ENCODE measurements at regions not wholly inside any gene's neighbourhood (a gene's known extent, or its start where the extent isn't known, plus 50 kb on each side); places are given as distances from the start of the nearest gene placed in this dataset.

DNA sequence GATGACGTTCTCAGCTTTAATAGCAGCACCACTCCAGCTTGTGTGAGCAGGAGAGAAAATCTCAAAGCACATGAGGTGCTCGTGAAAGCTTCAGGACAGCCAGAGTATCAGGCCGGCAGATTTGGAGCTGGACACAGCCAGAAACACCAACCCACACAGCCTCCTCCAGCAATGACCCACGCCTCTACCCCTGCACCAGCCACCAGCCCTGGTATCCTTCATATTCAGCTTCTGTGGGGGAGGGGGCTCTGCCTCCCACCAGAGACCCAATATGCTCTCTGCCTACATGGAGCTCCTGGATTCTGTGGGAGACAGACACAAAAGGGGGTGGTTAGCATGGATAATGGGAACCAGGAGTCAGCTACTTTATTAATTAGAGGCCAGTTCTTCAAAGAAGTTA, 133.6 kb upstream of the FMN2 start:
- TF ChIP-seq, protein P1, sequence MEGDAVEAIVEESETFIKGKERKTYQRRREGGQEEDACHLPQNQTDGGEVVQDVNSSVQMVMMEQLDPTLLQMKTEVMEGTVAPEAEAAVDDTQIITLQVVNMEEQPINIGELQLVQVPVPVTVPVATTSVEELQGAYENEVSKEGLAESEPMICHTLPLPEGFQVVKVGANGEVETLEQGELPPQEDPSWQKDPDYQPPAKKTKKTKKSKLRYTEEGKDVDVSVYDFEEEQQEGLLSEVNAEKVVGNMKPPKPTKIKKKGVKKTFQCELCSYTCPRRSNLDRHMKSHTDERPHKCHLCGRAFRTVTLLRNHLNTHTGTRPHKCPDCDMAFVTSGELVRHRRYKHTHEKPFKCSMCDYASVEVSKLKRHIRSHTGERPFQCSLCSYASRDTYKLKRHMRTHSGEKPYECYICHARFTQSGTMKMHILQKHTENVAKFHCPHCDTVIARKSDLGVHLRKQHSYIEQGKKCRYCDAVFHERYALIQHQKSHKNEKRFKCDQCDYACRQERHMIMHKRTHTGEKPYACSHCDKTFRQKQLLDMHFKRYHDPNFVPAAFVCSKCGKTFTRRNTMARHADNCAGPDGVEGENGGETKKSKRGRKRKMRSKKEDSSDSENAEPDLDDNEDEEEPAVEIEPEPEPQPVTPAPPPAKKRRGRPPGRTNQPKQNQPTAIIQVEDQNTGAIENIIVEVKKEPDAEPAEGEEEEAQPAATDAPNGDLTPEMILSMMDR (IDR thresholded peaks at IDR 0.05) = no peak
- ATAC-seq (ENCODE audit: low FRiP score) = no peak
- DNase-seq (ENCODE audit: low spot score) = no peak

DNA sequence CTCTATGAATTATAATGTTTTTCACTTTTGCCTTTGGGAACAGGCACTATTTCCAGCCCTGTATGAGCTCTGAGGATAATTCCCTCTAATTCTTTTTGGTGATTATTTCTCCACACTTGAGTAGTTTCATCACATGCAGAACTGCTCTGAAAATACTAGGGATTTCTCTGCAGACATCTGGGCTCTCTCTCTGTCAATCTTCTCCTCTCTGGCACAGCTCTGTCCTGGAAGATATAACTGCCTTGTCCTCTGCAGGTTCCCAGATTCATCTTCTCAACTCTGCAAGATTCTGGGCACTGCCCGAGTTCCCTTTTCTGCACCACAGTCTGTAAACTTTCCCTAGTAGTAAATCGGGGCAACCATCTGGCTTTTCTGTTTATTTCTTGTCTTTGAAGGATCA, 131.3 kb upstream of the FMN2 start:
- TF ChIP-seq, protein P1 (IDR thresholded peaks at IDR 0.05) = no peak
- DNase-seq (ENCODE audit: low spot score) = no peak

DNA sequence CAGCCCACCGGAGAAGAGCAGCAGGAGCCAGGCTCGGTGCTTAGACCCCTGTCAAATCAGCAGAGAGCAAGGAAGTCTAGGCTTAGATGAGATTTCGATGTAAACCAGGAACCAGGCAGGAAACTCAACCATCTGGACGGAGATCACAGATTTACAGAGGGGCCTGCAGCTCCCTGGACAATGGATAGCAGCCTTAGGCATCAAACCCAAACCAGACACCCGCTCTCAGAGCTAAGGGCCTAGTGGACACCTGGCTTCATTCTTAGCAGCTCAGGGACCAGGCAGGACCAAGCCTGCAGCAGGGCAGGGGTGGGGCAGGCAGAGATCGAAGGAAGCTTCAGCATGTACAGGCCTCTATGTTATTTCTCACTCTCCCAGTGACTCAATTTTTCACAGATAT, 127.8 kb upstream of the FMN2 start:
- TF ChIP-seq, protein P1 (IDR thresholded peaks at IDR 0.05) = no peak
- DNase-seq (ENCODE audit: low spot score) = no peak
- no peak for ATAC-seq (ENCODE audit: low FRiP score)

More for the DNA sequence above, 131.3 kb upstream of the FMN2 start:
- ATAC-seq (ENCODE audit: low FRiP score) = no peak

DNA sequence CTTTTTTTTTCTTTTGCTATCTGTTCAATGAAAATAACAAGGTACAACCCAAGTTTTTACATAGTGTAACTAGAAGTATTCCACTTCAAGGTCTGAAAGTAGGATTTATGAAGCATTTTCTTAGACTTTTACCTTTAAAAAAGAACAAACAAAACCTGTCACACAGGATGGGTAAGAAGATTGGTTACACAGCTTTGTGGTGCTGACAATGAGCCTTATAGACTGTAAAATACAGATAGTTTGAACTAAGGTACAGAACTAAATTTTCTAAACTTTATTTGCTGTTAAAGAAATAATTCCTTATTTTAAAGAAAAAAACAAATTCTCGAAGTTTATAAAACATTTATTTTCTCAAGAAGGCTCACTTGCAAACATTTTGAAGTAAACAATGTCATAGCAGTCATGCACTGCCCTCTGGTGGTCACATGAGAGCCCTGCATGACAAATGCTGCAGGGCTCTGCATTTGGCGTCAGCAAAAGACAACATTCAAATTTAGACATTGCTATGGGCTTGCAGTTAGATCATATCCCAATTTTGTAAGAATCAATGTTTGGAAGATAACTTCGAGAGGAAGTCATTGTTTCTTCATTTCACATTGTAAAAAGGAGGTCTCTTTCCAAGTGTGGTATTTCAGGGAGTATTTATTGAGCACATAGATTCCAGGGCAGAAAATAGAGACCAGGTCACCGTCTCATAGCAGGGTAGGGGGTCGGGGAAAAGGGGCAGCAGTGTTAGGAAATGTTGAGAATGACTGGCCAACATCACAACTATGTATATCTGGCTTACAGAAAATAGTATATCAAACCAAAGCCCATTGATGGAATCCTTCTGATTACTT, 115.3 kb upstream of the FMN2 start:
- DNase-seq (ENCODE audit: low spot score) (no peak), ATAC-seq (ENCODE audit: low FRiP score) (no peak)
- TF ChIP-seq, protein P1 (IDR thresholded peaks at IDR 0.05) = peak in 1 of 3 donors; percentile 9

DNA sequence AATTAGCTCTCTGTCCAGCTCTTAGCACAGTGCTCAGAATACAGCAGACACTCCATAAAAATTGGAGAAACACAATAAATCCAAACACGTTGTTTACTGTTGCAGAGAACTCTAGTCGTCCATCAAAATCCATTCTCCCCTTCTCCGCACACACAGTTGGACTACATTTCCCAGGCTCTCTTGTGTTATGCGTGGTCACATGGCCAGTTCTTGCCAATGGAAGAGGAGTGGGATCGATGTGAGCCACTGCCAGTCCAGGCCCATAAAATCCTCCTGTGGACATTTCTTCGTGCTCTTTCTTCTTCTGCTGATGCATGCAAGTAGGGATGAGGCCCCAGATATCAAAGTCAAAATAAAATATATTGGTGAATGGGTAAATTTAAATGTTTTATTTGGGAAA, 114.3 kb upstream of the FMN2 start:
- DNase-seq (ENCODE audit: low spot score) = no peak
- TF ChIP-seq, protein P1 (IDR thresholded peaks at IDR 0.05) = no peak
- ATAC-seq (ENCODE audit: low FRiP score) = no peak

DNA sequence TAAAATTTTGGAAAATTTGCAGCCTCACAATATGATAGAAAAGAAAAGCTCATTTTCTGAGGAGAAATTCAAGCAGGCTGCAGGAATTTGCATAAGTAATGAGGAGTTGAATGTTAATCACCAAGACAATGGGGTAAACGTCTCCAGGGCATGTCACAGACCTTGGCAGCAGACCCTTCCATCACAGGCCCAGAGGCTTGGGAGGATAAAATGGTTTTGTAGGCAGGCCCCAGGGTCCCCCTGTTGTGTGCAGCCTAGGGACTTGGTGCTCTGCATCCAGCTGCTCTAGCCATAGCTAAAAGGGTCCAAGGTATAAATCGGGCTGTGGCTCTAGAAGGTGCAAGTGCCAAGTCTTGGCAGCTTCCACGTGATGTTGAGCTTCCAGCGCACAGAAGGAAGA, 112.2 kb upstream of the FMN2 start:
- no peak for DNase-seq (ENCODE audit: low spot score)
- no peak for ATAC-seq (ENCODE audit: low FRiP score)
- TF ChIP-seq, protein P1 (IDR thresholded peaks at IDR 0.05) = no peak

DNA sequence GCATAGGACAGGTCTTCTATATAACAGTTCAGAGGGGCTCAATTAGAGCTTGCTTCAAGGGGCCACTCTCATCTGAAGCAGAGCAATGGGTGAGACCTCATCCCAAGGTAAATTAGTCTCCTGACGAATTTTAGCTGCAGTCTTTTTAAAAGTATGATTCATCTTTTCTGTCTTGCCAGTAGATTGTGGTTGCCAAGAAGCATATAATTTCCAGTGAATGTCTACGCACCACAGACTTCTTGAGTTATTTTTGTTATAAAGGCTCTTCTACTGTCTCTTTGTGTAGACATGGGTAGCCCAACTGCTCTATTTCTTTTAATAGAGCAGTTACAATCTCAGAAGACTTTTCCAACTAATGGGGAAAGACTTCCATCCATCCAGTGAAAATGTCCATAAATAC, 108.9 kb upstream of the FMN2 start:
- TF ChIP-seq, protein P1 (IDR thresholded peaks at IDR 0.05) = no peak

More for the DNA sequence above, 108.9 kb upstream of the FMN2 start:
- no peak for ATAC-seq (ENCODE audit: low FRiP score)
- no peak for DNase-seq (ENCODE audit: low spot score)

All from omental fat pad (tissue), 3 donors.